PFSK-1 (cell line): ENCODE measurements at regions not wholly inside any gene's neighbourhood (a gene's known extent, or its start where the extent isn't known, plus 50 kb on each side); places are given as distances from the start of the nearest gene placed in this dataset.
A peak's percentile ranks its signal among the peaks of the same experiment; 100 is the strongest.

Source experiments
- FOXP2 ChIP-seq: optimal IDR thresholded peaks from 2 replicates; pipeline ENCODE3; 2011; ENCODE audit warnings: borderline replicate concordance, control low read depth, inconsistent platforms; ENCODE audit not compliant: insufficient read depth; ENCODE audit errors: extremely low read length, extremely low read depth
- POLR2AphosphoS5 ChIP-seq: IDR thresholded peaks from 2 replicates; pipeline ENCODE4 v1.6.1; 2012; ENCODE audit warnings: low read depth, mild to moderate bottlenecking, control low read depth, low read length, moderate library complexity
- SIN3A ChIP-seq: IDR thresholded peaks from 2 replicates; pipeline ENCODE4 v1.6.1; 2012; ENCODE audit warnings: mild to moderate bottlenecking, low read length, moderate library complexity, borderline replicate concordance; ENCODE audit not compliant: insufficient read depth
- TAF1 ChIP-seq: IDR thresholded peaks from 2 replicates; pipeline ENCODE4 v1.6.1; 2012; ENCODE audit warnings: low read length, control low read depth, borderline replicate concordance; ENCODE audit not compliant: insufficient read depth
- TF ChIP-seq, protein P1 (sequence below), 2 experiments: IDR thresholded peaks; 2 replicates each; pipeline versions ENCODE4 v1.6.1 to v1.8.0; 2011 to 2012; ENCODE audit warnings: low read depth in 2 of 2, low read length in 2 of 2, control low read depth in 1 of 2, inconsistent platforms in 1 of 2, mild to moderate bottlenecking in 1 of 2, moderate library complexity in 1 of 2; ENCODE audit not compliant: insufficient read depth in 1 of 2

DNA sequence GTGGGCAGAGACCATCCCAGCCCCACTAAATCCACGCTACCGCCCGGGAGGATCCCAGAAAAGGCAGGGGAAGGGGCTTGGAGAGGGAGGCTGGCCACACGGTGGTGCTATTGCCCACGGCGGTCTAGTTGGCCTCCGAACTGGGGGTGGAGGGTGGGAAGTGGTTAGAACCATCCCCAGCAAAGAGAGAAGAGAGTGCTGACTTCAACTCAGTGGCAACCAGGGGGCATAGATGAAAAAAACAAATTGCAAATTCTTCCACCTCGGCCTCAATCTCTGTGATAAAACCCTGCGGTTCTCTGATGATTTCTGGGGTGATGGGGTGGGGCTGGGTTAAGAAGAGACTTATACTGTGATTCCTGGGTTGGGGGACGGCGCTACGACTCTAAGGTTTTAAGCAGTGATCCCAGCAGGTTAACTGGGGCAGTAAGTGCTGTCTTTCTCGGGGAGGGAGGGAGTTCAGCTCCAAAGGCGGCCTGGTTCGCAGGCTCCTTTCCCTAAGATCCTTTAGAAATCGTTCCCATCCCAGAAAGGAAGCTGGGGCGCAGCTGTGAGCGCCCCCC, 154.5 kb upstream of the LYZL2 start:
- TF ChIP-seq FOXP2 (peak; percentile 73), TAF1 (no peak)

DNA sequence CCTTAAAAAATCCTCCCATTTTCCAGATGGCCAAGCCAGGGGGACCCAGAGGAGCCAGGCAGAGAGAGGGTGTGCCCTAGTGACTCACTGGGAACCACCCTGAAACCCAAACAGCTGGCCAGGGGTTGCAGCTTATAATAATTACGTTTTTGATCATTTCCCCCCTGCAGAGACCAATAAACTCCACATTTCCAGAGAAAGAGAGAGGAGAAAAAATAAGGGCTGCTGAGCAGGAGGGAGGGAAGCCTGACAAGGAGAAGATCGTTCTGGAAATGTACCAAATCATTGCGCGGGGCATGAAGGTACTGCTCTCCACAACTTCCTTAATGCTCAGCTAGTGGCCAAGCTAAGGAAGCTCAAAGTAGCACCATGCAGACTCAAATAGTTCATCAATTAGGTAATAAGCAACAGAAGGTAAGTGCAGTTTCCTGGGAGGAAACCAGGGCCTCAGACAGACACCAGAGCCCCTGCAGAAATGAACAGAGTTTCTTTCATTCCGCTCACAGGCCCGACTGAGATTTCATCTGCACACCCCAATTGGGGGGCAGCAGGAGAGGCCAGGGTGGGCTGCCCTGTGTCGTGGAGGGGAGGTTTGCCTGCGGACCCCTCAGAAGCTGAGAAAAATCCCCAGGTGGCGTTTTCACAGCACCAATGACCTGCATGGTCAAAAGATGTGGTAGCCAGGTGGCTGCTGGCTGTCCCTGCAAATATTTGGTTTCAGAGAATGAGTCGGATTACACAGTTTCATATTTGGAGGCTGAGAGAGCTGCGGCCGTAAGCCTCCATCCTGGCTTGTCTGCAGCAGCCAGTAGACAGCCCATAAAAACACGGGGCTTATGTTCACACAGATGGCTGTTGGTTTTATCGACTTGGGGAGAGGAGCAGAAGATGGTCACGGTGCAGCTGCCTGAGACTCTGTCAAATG, 153.2 kb upstream of the LYZL2 start:
- no peak for TF ChIP-seq TAF1
- TF ChIP-seq, protein P1, sequence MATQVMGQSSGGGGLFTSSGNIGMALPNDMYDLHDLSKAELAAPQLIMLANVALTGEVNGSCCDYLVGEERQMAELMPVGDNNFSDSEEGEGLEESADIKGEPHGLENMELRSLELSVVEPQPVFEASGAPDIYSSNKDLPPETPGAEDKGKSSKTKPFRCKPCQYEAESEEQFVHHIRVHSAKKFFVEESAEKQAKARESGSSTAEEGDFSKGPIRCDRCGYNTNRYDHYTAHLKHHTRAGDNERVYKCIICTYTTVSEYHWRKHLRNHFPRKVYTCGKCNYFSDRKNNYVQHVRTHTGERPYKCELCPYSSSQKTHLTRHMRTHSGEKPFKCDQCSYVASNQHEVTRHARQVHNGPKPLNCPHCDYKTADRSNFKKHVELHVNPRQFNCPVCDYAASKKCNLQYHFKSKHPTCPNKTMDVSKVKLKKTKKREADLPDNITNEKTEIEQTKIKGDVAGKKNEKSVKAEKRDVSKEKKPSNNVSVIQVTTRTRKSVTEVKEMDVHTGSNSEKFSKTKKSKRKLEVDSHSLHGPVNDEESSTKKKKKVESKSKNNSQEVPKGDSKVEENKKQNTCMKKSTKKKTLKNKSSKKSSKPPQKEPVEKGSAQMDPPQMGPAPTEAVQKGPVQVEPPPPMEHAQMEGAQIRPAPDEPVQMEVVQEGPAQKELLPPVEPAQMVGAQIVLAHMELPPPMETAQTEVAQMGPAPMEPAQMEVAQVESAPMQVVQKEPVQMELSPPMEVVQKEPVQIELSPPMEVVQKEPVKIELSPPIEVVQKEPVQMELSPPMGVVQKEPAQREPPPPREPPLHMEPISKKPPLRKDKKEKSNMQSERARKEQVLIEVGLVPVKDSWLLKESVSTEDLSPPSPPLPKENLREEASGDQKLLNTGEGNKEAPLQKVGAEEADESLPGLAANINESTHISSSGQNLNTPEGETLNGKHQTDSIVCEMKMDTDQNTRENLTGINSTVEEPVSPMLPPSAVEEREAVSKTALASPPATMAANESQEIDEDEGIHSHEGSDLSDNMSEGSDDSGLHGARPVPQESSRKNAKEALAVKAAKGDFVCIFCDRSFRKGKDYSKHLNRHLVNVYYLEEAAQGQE (IDR thresholded peaks at IDR 0.05; ENCODE audit: insufficient read depth in 1 of 2, low read depth in 2 of 2, low read length in 2 of 2) = no peak
- no peak for TF ChIP-seq POLR2AphosphoS5
- TF ChIP-seq FOXP2 = no peak
- TF ChIP-seq SIN3A = no peak

DNA sequence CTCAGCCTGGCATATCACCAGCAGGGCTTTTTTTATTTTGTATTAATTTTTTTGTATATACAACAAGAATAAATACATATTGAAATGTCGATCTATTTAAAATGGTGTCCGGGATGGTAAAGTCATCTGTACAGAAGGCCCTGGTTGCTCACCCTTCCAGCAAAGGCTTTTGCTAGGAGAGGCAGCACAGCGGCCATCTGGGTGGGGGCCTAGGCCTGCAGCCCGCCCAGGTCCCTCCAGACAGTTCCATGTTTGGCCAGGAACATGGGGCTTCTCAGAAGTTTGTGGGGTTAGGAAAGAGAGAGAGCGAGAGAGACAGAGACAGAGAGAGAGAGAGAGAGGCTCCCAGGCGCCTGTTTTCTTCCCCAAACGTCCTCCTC, 152.6 kb upstream of the LYZL2 start:
- no peak for TF ChIP-seq FOXP2
- TF ChIP-seq SIN3A = no peak

DNA sequence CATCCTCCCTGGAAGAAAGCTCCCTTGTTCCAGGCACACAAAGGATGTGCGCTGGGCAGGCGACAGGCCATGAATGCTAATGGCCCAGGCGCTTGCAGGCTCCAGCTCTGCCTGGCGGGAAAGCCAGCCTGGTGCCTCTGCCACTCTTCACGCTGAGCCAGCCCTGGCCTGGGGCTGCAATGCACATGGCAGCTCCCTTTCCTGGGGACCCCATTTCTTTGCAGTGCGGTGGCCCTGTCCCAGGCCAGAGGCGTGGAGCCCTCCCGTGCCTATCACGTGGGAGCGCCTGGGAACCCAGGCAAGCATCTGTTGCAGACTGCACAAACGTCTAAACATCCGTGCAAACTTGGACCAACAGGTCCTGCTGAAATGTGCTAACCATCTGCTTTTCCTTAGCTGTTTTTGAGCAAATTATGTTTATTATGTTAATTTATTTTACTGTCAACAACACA, 152.1 kb upstream of the LYZL2 start:
- TF ChIP-seq POLR2AphosphoS5 = no peak
- TF ChIP-seq, protein P1 (IDR thresholded peaks at IDR 0.05; ENCODE audit: insufficient read depth in 1 of 2, low read depth in 2 of 2, low read length in 2 of 2) = no peak
- no peak for TF ChIP-seq FOXP2
- TF ChIP-seq TAF1 = no peak
- TF ChIP-seq SIN3A = no peak

DNA sequence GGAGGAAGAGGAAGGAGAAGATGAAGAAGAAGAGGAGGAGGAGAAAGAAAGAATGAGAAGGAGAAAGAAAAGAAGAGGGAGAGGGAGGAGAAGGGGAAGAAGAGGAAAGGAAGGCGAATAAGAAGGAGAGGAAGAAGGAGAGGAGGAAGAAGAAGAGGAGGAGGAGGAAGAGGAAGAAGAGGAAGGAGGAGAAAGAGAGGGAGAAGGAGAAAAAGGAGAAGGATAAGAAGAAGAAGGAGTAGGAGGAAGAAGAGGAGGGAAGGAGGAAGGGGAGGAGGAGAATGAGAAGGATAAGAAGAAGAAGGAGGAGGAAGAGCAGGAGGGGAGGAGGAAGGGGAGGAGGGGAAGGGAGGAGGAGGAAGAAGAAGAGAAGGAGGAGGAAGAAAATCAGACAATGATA, 149.2 kb upstream of the LYZL2 start:
- TF ChIP-seq FOXP2 (no peak), TAF1 (no peak), POLR2AphosphoS5 (no peak), SIN3A (no peak)
- TF ChIP-seq, protein P1 (IDR thresholded peaks at IDR 0.05; ENCODE audit: insufficient read depth in 1 of 2, low read depth in 2 of 2, low read length in 2 of 2) = no peak

DNA sequence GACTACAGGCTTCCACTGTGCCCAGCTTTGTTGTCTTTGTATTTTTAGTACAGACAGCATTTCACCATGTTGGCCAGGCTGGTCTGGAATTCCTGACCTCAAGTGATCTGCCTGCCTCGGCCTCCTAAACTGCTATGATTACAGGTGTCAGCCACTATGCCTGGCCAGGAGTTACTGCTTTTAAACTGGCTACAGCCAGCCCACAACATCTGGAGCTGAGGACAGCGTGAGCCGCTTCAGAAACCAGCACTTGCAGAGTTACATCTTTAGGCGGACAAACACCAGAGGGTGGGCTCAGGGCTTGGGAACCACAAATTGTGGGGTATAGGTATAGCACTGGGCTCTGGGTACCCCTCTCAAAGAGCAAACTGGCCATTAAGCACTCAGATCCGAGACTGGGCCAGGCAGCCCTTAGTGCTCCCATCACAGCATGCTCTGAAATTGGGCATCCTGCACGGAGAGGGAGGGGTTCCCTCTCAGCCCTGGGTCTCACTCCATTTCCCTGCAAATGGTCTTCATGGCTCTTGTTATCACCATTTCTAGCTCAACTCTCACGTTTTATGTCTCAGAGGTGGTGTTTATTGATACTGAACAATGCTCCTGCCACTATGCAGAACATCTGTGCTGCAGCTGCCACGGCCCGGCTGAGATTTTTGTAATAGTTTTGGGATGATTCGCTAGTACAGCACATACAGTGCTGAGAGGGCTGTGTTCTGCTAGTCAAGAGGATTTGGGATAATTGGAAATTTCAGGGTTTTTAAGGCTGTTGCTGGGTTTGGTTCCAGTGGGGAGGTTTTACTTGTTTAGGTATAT, 146.4 kb upstream of the LYZL2 start:
- TF ChIP-seq, protein P1 (IDR thresholded peaks at IDR 0.05; ENCODE audit: insufficient read depth in 1 of 2, low read depth in 2 of 2, low read length in 2 of 2) = no peak
- no peak for TF ChIP-seq SIN3A
- no peak for TF ChIP-seq FOXP2
- TF ChIP-seq POLR2AphosphoS5 = no peak
- TF ChIP-seq TAF1 = no peak
